ENCODE measurements at regions not wholly inside any gene's neighbourhood (a gene's known extent, or its start where the extent isn't known, plus 50 kb on each side); places are given as distances from the start of the nearest gene placed in this dataset.

GRCh38 chr22:48137640-48138039 lies 1375.2 kb downstream of the TBC1D22A start:
- TF ChIP-seq POU6F1 (CRISPR knock-in tag; IDR thresholded peaks at IDR 0.05; ENCODE audit: borderline replicate concordance, low read depth), result no peak
- TF ChIP-seq ZNF565 (CRISPR knock-in tag; conservative IDR thresholded peaks at IDR 0.05; ENCODE audit: low read depth), result no peak
- no peak for TF ChIP-seq CREB5 (CRISPR knock-in tag; IDR thresholded peaks at IDR 0.05; ENCODE audit: low read depth)
- no peak for TF ChIP-seq ZC3H10 (CRISPR knock-in tag; IDR thresholded peaks at IDR 0.05)
- TF ChIP-seq TCF4 (CRISPR knock-in tag; IDR thresholded peaks at IDR 0.05; ENCODE audit: borderline replicate concordance), result no peak
- no peak for TF ChIP-seq BACH2 (CRISPR knock-in tag; IDR thresholded peaks at IDR 0.05; ENCODE audit: borderline replicate concordance)
- no peak for TF ChIP-seq ZNF8 (CRISPR knock-in tag; IDR thresholded peaks at IDR 0.05)
- ATAC-seq, result no peak

DNA sequence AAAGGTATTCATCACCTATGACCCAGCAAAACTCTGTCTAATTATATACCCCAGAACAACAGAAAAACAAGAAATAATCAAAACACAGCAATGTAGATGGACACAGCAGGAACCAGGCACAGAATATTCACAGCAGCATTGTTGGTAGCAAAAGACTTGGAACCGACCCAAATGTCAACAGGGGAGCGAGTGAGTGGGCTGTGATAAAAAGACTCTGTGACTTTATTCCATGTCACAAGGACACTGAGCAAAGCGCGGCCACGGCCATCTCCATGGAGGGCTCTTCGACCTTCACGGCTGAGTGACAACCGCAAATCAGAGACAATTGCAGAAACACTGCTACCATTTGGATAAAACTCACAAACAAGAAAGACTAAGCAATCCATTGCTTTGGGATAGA lies 1373.1 kb downstream of the TBC1D22A start:
- no peak for TF ChIP-seq POU6F1 (CRISPR knock-in tag; IDR thresholded peaks at IDR 0.05; ENCODE audit: borderline replicate concordance, low read depth)
- TF ChIP-seq CSRNP3 (CRISPR knock-in tag; IDR thresholded peaks at IDR 0.05), result no peak
- no peak for TF ChIP-seq CREB5 (CRISPR knock-in tag; IDR thresholded peaks at IDR 0.05; ENCODE audit: low read depth)
- no peak for TF ChIP-seq ZC3H10 (CRISPR knock-in tag; IDR thresholded peaks at IDR 0.05)
- no peak for TF ChIP-seq TOX (CRISPR knock-in tag; IDR thresholded peaks at IDR 0.05; ENCODE audit: borderline replicate concordance)
- no peak for TF ChIP-seq ZNF70 (CRISPR knock-in tag; IDR thresholded peaks at IDR 0.05)
- TF ChIP-seq ARNTL (CRISPR knock-in tag; IDR thresholded peaks at IDR 0.05; ENCODE audit: borderline replicate concordance, low read depth), result no peak
- no peak for TF ChIP-seq ZFP30 (CRISPR knock-in tag; IDR thresholded peaks at IDR 0.05)
- TF ChIP-seq ESRRG (CRISPR knock-in tag; IDR thresholded peaks at IDR 0.05), result no peak
- no peak for TF ChIP-seq ZNF565 (CRISPR knock-in tag; conservative IDR thresholded peaks at IDR 0.05; ENCODE audit: low read depth)
- no peak for TF ChIP-seq TSHZ2 (CRISPR knock-in tag; IDR thresholded peaks at IDR 0.05)
- TF ChIP-seq ISL1 (CRISPR knock-in tag; IDR thresholded peaks at IDR 0.05), result no peak
- no peak for ATAC-seq

DNA sequence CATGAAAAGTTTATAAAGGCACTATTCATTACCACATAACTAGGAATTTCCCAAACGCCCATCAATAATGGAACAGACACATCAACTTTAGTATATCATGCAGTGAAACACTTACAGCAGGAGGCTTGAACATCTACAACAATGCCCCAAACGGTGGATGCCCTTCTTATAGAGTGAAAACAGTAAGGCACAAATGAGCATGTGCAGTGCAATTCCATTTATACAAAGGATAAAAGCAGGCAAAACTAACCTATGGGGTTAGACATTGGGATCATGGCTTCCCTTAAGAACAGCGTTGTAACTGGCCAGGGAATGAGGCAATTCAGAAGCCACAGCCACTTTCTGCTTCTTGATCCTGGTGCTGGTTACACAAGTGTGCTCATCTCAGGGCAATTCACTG lies 1363.0 kb downstream of the TBC1D22A start:
- TF ChIP-seq ZNF8 (CRISPR knock-in tag; IDR thresholded peaks at IDR 0.05) (no peak), POU6F1 (CRISPR knock-in tag; IDR thresholded peaks at IDR 0.05; ENCODE audit: borderline replicate concordance, low read depth) (no peak), ZFP3 (CRISPR knock-in tag; IDR thresholded peaks at IDR 0.05) (no peak), ZC3H10 (CRISPR knock-in tag; IDR thresholded peaks at IDR 0.05) (no peak), ZFP30 (CRISPR knock-in tag; IDR thresholded peaks at IDR 0.05) (no peak), ISL1 (CRISPR knock-in tag; IDR thresholded peaks at IDR 0.05) (no peak), TOX (CRISPR knock-in tag; IDR thresholded peaks at IDR 0.05; ENCODE audit: borderline replicate concordance) (no peak), GLIS3 (CRISPR knock-in tag; IDR thresholded peaks at IDR 0.05) (no peak), ESRRG (CRISPR knock-in tag; IDR thresholded peaks at IDR 0.05) (no peak), PPARA (CRISPR knock-in tag; IDR thresholded peaks at IDR 0.05; ENCODE audit: borderline replicate concordance) (no peak)
- TF ChIP-seq, protein P1, sequence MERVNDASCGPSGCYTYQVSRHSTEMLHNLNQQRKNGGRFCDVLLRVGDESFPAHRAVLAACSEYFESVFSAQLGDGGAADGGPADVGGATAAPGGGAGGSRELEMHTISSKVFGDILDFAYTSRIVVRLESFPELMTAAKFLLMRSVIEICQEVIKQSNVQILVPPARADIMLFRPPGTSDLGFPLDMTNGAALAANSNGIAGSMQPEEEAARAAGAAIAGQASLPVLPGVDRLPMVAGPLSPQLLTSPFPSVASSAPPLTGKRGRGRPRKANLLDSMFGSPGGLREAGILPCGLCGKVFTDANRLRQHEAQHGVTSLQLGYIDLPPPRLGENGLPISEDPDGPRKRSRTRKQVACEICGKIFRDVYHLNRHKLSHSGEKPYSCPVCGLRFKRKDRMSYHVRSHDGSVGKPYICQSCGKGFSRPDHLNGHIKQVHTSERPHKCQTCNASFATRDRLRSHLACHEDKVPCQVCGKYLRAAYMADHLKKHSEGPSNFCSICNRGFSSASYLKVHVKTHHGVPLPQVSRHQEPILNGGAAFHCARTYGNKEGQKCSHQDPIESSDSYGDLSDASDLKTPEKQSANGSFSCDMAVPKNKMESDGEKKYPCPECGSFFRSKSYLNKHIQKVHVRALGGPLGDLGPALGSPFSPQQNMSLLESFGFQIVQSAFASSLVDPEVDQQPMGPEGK (CRISPR knock-in tag; IDR thresholded peaks at IDR 0.05; ENCODE audit: borderline replicate concordance), result no peak
- ATAC-seq, result no peak

Data from SK-N-SH treated with all-trans-retinoic acid at 6 μM for 48 hours (cell line).